HepG2 (cell line): ENCODE measurements at regions not wholly inside any gene's neighbourhood (a gene's known extent, or its start where the extent isn't known, plus 50 kb on each side); places are given as distances from the start of the nearest gene placed in this dataset.

Source experiments
- ATAC-seq: fragments of 200-7000 bp; cut with Tn5 transposase; 3 replicates; pipeline ENCODE4 v1.9.1; 2020; ENCODE audit warnings: mild to moderate bottlenecking, moderate library complexity
- BruUV-seq: library from RNA; stranded (reverse); fragments of 400-500 nt; replicated peaks from 2 replicates; lab custom pipeline; 2021; lab: Mats Ljungman, UMichigan
- CTCF ChIA-PET: fragments of 300-600 bp; formaldehyde crosslinking; extraction: SDS; loops from one replicate; lab custom pipeline; 2021; ENCODE audit warnings: low total read pairs, inconsistent platforms, low intra/inter-chr PET ratio; lab: Yijun Ruan, JAX
- POLR2A ChIA-PET: fragments of 350-600 bp; sonication (Branson Sonifier 250); formaldehyde crosslinking; loops from one replicate; lab custom pipeline; 2020; ENCODE audit warnings: antibody characterized with exemption, inconsistent platforms; lab: Yijun Ruan, JAX
- DNase-seq: peaks from one replicate; pipeline ENCODE4 v3.0.0-alpha.2; 2015; ENCODE audit warnings: low spot score
- FAIRE-seq: peaks from 3 replicates; lab custom pipeline; 2011; peaks lifted over from hg19 to GRCh38; lab: Jason Lieb, UNC
- H2AFZ ChIP-seq: one replicate; pipeline ENCODE4 v1.6.1; 2011; ENCODE audit warnings: low read length, inconsistent platforms
- H3K27ac ChIP-seq: fragments of 300-600 bp; 3 replicates; pipeline ENCODE4 v1.8.0; 2011; ENCODE audit warnings: mixed run types, mild to moderate bottlenecking, mixed read lengths, low read length, inconsistent platforms; ENCODE audit not compliant: insufficient read depth; ENCODE audit errors: extremely low read length
- H3K27me3 ChIP-seq, 2 experiments: fragments of 200-600 bp in 1 of 2; 2 replicates in 1 of 2; 3 replicates in 1 of 2; pipeline versions ENCODE4 v1.6.0 to v1.8.0; 2011; ENCODE audit warnings: low read length in 2 of 2, mild to moderate bottlenecking in 2 of 2, moderate library complexity in 2 of 2, inconsistent platforms in 1 of 2; ENCODE audit not compliant: insufficient read depth in 2 of 2, control insufficient read depth in 1 of 2
- H3K36me3 ChIP-seq, 2 experiments: fragments of 200-600 bp in 1 of 2; replicated peaks in 1 of 2; 2 replicates in 1 of 2; 3 replicates in 1 of 2; pipeline versions ENCODE4 v1.5.1 to v1.8.0; 2011; ENCODE audit warnings: low read length in 2 of 2, inconsistent platforms in 1 of 2; ENCODE audit not compliant: insufficient read depth in 2 of 2, control insufficient read depth in 1 of 2
- H3K4me1 ChIP-seq: 2 replicates; pipeline ENCODE4 v1.5.1; 2012; ENCODE audit warnings: low read length, inconsistent platforms; ENCODE audit not compliant: insufficient read depth
- H3K4me2 ChIP-seq: 2 replicates; pipeline ENCODE4 v1.6.0; 2011; ENCODE audit warnings: low read depth, low read length, inconsistent platforms
- H3K4me3 ChIP-seq, 3 experiments: fragments of 200-600 bp in 1 of 3; sonication (generic), shearing (Covaris generic) in 1 of 3; replicated peaks in 1 of 3; 2 replicates each; pipeline ENCODE4 v1.5.1; 2011 to 2016; ENCODE audit warnings: low read length in 3 of 3, inconsistent platforms in 2 of 3, low read depth in 2 of 3, mild to moderate bottlenecking in 2 of 3, control low read depth in 1 of 3, mixed read lengths in 1 of 3; ENCODE audit not compliant: insufficient read depth in 1 of 3
- H3K79me2 ChIP-seq: one replicate; pipeline ENCODE4 v1.6.1; 2011; ENCODE audit warnings: low read length, inconsistent platforms; ENCODE audit not compliant: insufficient read depth
- H3K9ac ChIP-seq: 2 replicates; pipeline ENCODE4 v1.6.0; 2011; ENCODE audit warnings: mild to moderate bottlenecking, low read depth, low read length, inconsistent platforms; ENCODE audit not compliant: insufficient read depth
- H3K9me3 ChIP-seq: 2 replicates; pipeline ENCODE4 v1.5.1; 2012; ENCODE audit warnings: mild to moderate bottlenecking, low read length
- H4K20me1 ChIP-seq: 2 replicates; pipeline ENCODE4 v1.6.0; 2011; ENCODE audit warnings: inconsistent platforms, mild to moderate bottlenecking, low read length, moderate library complexity; ENCODE audit not compliant: insufficient read depth
- ESRRA ChIP-seq: sonication (generic); formaldehyde crosslinking; IDR thresholded peaks from 2 replicates; pipeline ENCODE4 v1.5.1; 2020; ENCODE audit warnings: mild to moderate bottlenecking, low read depth, missing genetic modification reagents
- PHF5A ChIP-seq: IDR thresholded peaks from one replicate; pipeline ENCODE4 v1.6.1; 2018; ENCODE audit warnings: low read depth, missing genetic modification reagents; ENCODE audit not compliant: unreplicated experiment
- PLRG1 ChIP-seq: fragments of 450-650 bp; conservative IDR thresholded peaks from 2 replicates; pipeline ENCODE4 v1.6.1; 2016
- STAT6 ChIP-seq: sonication (generic); formaldehyde crosslinking; IDR thresholded peaks from 2 replicates; pipeline ENCODE4 v1.4.0; 2020; ENCODE audit warnings: missing genetic modification reagents, mild to moderate bottlenecking, borderline replicate concordance
- ZBTB40 ChIP-seq, 2 experiments: fragments of 450-650 bp in 1 of 2; sonication (generic) in 1 of 2; formaldehyde crosslinking in 1 of 2; IDR thresholded peaks; 2 replicates each; pipeline versions ENCODE4 v1.6.1 to v1.8.0; 2016 to 2022; ENCODE audit warnings: antibody characterized with exemption in 1 of 2, mild to moderate bottlenecking in 1 of 2, missing genetic modification reagents in 1 of 2
- WGBS: methylation state at CpG from one replicate; pipeline ENCODE4 v1.1.6; 2017; ENCODE audit warnings: low lambda C conversion rate; 5-methylcytosine and 5-hydroxymethylcytosine counted together
- in situ Hi-C: cut with HindIII; loops from 2 replicates; pipeline ENCODE4 v1.10.0; 2017; ENCODE audit warnings: low pct_unique_long_range_greater_than_20kb; ENCODE audit not compliant: extremely low pct_ligation_motif_present
- intact Hi-C: fragments of 100-400 bp; cut with micrococcal nuclease; formaldehyde crosslinking; loops from one replicate; pipeline ENCODE4 v1.10.0; 2022; ENCODE audit not compliant: unreplicated experiment

GRCh38 chr10:121096617-121097431 lies 245.7 kb downstream of the WDR11 start (continued):
- TF ChIP-seq ZBTB40 (IDR thresholded peaks at IDR 0.05) (no peak), ZBTB40 (CRISPR knock-in tag; IDR thresholded peaks at IDR 0.05) (peak; percentile 91)
- TF ChIP-seq, all 625 proteins: peak for 3

- 71% methylated on average over 3 of the region's 3 CpGs for WGBS
- Histone ChIP-seq H3K4me2 (no peak overlapping the region), H3K9ac (no peak overlapping the region), H3K79me2 (no peaks in the 10 kb centered on the region), H3K4me3 (no peak overlapping the region), H3K9me3 (no peaks in the 10 kb centered on the region), H3K36me3 (no peaks in the 10 kb centered on the region), H3K27ac (no peak overlapping the region), H3K4me1 (peaks cover 25% of the 10 kb centered on the region), H3K27me3 (no peaks in the 10 kb centered on the region), H2AFZ (no peak overlapping the region), H4K20me1 (no peaks in the 10 kb centered on the region)
- CTCF ChIA-PET, result no interaction called here
- no TSS peak for BruUV-seq
- intact Hi-C loops (no loop called here), in situ Hi-C loops (no loop called here)
- POLR2A ChIA-PET, result no interaction called here
- FAIRE-seq, result no peak
- no peak for DNase-seq
- no peak for ATAC-seq
- TF ChIP-seq PHF5A (CRISPR knock-in tag), result no peak
- no peak for TF ChIP-seq PLRG1
- TF ChIP-seq STAT6, result no peak
- TF ChIP-seq ESRRA (CRISPR knock-in tag), result no peak
Observed at GRCh38 chr10:121098211-121098610, 247.0 kb downstream of the WDR11 start.
